OCI-LY3 (cell line): ENCODE measurements at regions not wholly inside any gene's neighbourhood (a gene's known extent, or its start where the extent isn't known, plus 50 kb on each side); places are given as distances from the start of the nearest gene placed in this dataset.

Experiments
- H2AFZ ChIP-seq: fragments of 200-600, 300-600 bp; shearing (Covaris generic); 2 replicates; pipeline ENCODE4 v1.6.0; 2014; ENCODE audit warnings: antibody characterized with exemption, low read depth, low read length
- H3K27ac ChIP-seq: fragments of 200-600, 300-600 bp; sonication (generic); 2 replicates; pipeline ENCODE4 v1.5.1; 2014; ENCODE audit warnings: mild to moderate bottlenecking, low read length, moderate library complexity, mixed read lengths
- H3K27me3 ChIP-seq: fragments of 200-600, 300-600 bp; sonication (generic); 2 replicates; pipeline ENCODE4 v1.6.1; 2014; ENCODE audit warnings: low read depth, low read length, mixed read lengths
- H3K36me3 ChIP-seq: fragments of 200-600, 300-600 bp; sonication (generic); replicated peaks from 2 replicates; pipeline ENCODE3; 2014; ENCODE audit warnings: low read depth, low read length, mixed read lengths
- H3K4me1 ChIP-seq: fragments of 300-600, 200-600 bp; sonication (generic); 2 replicates; pipeline ENCODE4 v1.6.1; 2014; ENCODE audit warnings: low read length, mixed read lengths
- H3K4me2 ChIP-seq: fragments of 200-600, 300-600 bp; sonication (generic); 2 replicates; pipeline ENCODE4 v1.6.1; 2014; ENCODE audit warnings: low read length, mixed read lengths
- H3K4me3 ChIP-seq: fragments of 300-600, 200-600 bp; sonication (generic); 2 replicates; pipeline ENCODE4 v1.5.1; 2014; ENCODE audit warnings: antibody characterized with exemption, mild to moderate bottlenecking, low read length, moderate library complexity
- H3K79me2 ChIP-seq: fragments of 300-600, 200-600 bp; shearing (Covaris generic); 2 replicates; pipeline ENCODE4 v1.6.1; 2014; ENCODE audit warnings: mild to moderate bottlenecking, low read length, mixed read lengths
- H3K9ac ChIP-seq: fragments of 300-600, 200-600 bp; shearing (Covaris generic); 2 replicates; pipeline ENCODE4 v1.6.0; 2014; ENCODE audit warnings: mild to moderate bottlenecking, low read length, moderate library complexity
- H3K9me3 ChIP-seq: fragments of 200-600, 300-600 bp; shearing (Covaris generic); 2 replicates; pipeline ENCODE4 v1.6.1; 2014; ENCODE audit warnings: low read length, mixed read lengths; ENCODE audit not compliant: insufficient read depth
- H4K20me1 ChIP-seq: fragments of 200-600, 300-600 bp; sonication (generic); 2 replicates; pipeline ENCODE4 v1.6.1; 2016; ENCODE audit warnings: low read length, mixed read lengths; ENCODE audit not compliant: insufficient read depth
- CTCF ChIP-seq: fragments of 200-600, 300-600 bp; sonication (generic); IDR thresholded peaks from 2 replicates; pipeline ENCODE4 v1.5.1; 2014; ENCODE audit warnings: antibody characterized with exemption, low read length, low read depth
- EZH2phosphoT487 ChIP-seq: fragments of 200-600 bp; shearing (Covaris generic); IDR thresholded peaks from 2 replicates; pipeline ENCODE4 v1.6.1; 2018; ENCODE audit warnings: antibody characterized with exemption, mixed run types, low read depth

GRCh38 chr13:40383132-40383531 is 283.3 kb downstream of the FOXO1 start:
- Histone ChIP-seq H3K4me2 (peak overlapping the region; percentile 82), H3K27ac (no peak overlapping the region), H3K9ac (no peak overlapping the region), H3K27me3 (peaks cover 17% of the 10 kb centered on the region), H3K9me3 (no peaks in the 10 kb centered on the region), H3K4me3 (no peak overlapping the region), H4K20me1 (no peaks in the 10 kb centered on the region), H2AFZ (peak overlapping the region; percentile 82), H3K79me2 (no peaks in the 10 kb centered on the region), H3K4me1 (peaks cover 11% of the 10 kb centered on the region), H3K36me3 (no peaks in the 10 kb centered on the region)
- TF ChIP-seq EZH2phosphoT487 (no peak), CTCF (no peak)

GRCh38 chr13:40383885-40384284 is 282.6 kb downstream of the FOXO1 start:
- H3K4me3 ChIP-seq: peak overlapping the region; percentile 40
- no peaks in the 10 kb centered on the region for H3K9me3 ChIP-seq
- H3K4me2 ChIP-seq: peak overlapping the region; percentile 82
- no peak overlapping the region for H3K27ac ChIP-seq
- H2AFZ ChIP-seq: peak overlapping the region; percentile 82
- H3K4me1 ChIP-seq: peaks cover 19% of the 10 kb centered on the region
- no peaks in the 10 kb centered on the region for H3K79me2 ChIP-seq
- peaks cover 17% of the 10 kb centered on the region for H3K27me3 ChIP-seq
- TF ChIP-seq CTCF: no peak
- no peak for TF ChIP-seq EZH2phosphoT487
- H3K9ac ChIP-seq: 0 out of 2 replicates have a peak overlapping the region, but pooled peaks have one; percentile 4
- H4K20me1 ChIP-seq: no peaks in the 10 kb centered on the region
- no peaks in the 10 kb centered on the region for H3K36me3 ChIP-seq

GRCh38 chr13:40384976-40385857 is 281.2 kb downstream of the FOXO1 start:
- H3K4me1 ChIP-seq: peaks cover 25% of the 10 kb centered on the region
- H3K27me3 ChIP-seq: peaks cover 12% of the 10 kb centered on the region
- H3K36me3 ChIP-seq: no peaks in the 10 kb centered on the region
- no peak overlapping the region for H3K4me2 ChIP-seq
- no peak for TF ChIP-seq EZH2phosphoT487
- TF ChIP-seq CTCF: no peak
- no peak overlapping the region for H3K9ac ChIP-seq
- H3K9me3 ChIP-seq: no peaks in the 10 kb centered on the region
- H3K4me3 ChIP-seq: no peak overlapping the region
- no peak overlapping the region for H2AFZ ChIP-seq
- H4K20me1 ChIP-seq: no peaks in the 10 kb centered on the region
- no peak overlapping the region for H3K27ac ChIP-seq
- H3K79me2 ChIP-seq: no peaks in the 10 kb centered on the region

- Histone ChIP-seq H3K9me3 (no peaks in the 10 kb centered on the region), H2AFZ (no peak overlapping the region), H4K20me1 (no peaks in the 10 kb centered on the region), H3K4me2 (no peak overlapping the region), H3K4me1 (peaks cover 25% of the 10 kb centered on the region), H3K79me2 (no peaks in the 10 kb centered on the region), H3K27me3 (peaks cover 8% of the 10 kb centered on the region; the same call in 1 of the 2 replicates), H3K27ac (no peak overlapping the region), H3K4me3 (no peak overlapping the region), H3K9ac (no peak overlapping the region), H3K36me3 (no peaks in the 10 kb centered on the region)
- no peak for TF ChIP-seq EZH2phosphoT487
- no peak for TF ChIP-seq CTCF
Observed at GRCh38 chr13:40385858-40386180, 280.6 kb downstream of the FOXO1 start.
